GM10248 (cell line): ENCODE measurements at regions not wholly inside any gene's neighbourhood (a gene's known extent, or its start where the extent isn't known, plus 50 kb on each side); places are given as distances from the start of the nearest gene placed in this dataset.

Source experiments
- CTCF ChIA-PET: fragments of 300-600 bp; sonication (Branson Sonifier 250); formaldehyde crosslinking; extraction: SDS; loops from one replicate; lab custom pipeline; 2021; ENCODE audit warnings: antibody characterized with exemption; lab: Yijun Ruan, JAX
- POLR2A ChIA-PET: fragments of 350-650 bp; sonication (Branson Sonifier 250); formaldehyde crosslinking; extraction: SDS; loops from one replicate; lab custom pipeline; 2020; ENCODE audit warnings: antibody characterized with exemption; lab: Yijun Ruan, JAX
- DNase-seq: peaks from one replicate; pipeline ENCODE4 v3.0.0; 2012; ENCODE audit errors: extremely low spot score
- TF ChIP-seq, protein P1 (sequence below): IDR thresholded peaks from 2 replicates; pipeline ENCODE4 v1.5.1; 2012; ENCODE audit warnings: mild to moderate bottlenecking, low read depth; ENCODE audit errors: extremely low read depth, missing control alignments, control extremely low read depth

GRCh38 chr3:66858656-66859381 is 139.3 kb upstream of the KBTBD8 start:
- ChIA-PET POLR2A (no interaction called here), CTCF (no interaction called here)
- no peak for DNase-seq

DNA sequence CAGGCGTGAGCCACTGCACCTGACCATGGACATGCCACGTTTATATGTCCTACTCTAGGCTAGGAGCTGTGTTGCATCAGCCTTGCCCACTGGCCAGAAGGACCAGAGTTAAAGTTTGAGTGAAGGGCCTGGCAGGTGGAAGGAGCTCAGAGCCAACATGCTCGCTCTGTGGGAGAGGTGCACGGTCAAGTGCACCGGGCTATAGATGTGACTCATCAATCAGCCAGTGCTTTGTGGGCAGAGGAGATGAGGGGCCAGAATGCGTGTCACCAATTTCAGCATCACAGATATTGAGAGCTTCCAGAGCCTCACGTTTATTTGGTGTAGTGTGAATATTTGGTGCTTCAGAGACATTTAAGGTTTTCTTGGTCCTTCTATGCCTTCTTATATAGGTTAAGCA is 137.3 kb upstream of the KBTBD8 start:
- ChIA-PET POLR2A (no interaction called here), CTCF (interaction anchor here (1.2 kb wide), 1 partner anchor 10 kb away, joined by 3 read pairs; no protein-coding TSS in a partner anchor)
- DNase-seq, result no peak
- TF ChIP-seq, protein P1, sequence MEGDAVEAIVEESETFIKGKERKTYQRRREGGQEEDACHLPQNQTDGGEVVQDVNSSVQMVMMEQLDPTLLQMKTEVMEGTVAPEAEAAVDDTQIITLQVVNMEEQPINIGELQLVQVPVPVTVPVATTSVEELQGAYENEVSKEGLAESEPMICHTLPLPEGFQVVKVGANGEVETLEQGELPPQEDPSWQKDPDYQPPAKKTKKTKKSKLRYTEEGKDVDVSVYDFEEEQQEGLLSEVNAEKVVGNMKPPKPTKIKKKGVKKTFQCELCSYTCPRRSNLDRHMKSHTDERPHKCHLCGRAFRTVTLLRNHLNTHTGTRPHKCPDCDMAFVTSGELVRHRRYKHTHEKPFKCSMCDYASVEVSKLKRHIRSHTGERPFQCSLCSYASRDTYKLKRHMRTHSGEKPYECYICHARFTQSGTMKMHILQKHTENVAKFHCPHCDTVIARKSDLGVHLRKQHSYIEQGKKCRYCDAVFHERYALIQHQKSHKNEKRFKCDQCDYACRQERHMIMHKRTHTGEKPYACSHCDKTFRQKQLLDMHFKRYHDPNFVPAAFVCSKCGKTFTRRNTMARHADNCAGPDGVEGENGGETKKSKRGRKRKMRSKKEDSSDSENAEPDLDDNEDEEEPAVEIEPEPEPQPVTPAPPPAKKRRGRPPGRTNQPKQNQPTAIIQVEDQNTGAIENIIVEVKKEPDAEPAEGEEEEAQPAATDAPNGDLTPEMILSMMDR, result no peak

More at GRCh38 chr3:66858656-66859381, 139.3 kb upstream of the KBTBD8 start:
- TF ChIP-seq, protein P1, result no peak

- ChIA-PET POLR2A (no interaction called here), CTCF (interaction anchor here (1.1 kb wide), 1 partner anchor 20 kb away, joined by 3 read pairs; no protein-coding TSS in a partner anchor)
- TF ChIP-seq, protein P1, result no peak
- DNase-seq, result no peak
Observed at GRCh38 chr3:66863205-66864111, 134.6 kb upstream of the KBTBD8 start.

DNA sequence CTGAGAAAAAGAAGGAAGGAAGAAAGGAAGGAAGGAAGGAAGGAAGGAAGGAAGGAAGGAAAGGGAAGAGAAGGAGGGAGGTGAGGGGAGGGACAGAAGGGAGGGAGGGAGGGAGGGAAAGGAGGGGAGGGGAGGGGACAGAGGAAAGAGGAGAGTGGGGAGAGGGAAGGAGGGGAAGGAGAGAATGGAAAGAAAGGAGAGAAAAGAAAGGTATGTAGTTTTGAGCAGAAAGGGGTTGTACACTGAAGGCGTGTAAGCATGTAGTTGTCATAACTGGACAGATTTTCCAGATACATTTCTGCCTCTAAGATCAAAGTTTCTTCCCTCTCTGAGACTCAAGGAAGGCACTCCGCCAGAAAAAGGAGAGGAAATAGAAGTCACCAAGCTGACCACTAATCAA is 113.4 kb upstream of the KBTBD8 start:
- DNase-seq, result no peak
- POLR2A ChIA-PET, result no interaction called here
- CTCF ChIA-PET, result no interaction called here
- TF ChIP-seq, protein P1, result no peak

GRCh38 chr3:66885326-66886000 is 112.6 kb upstream of the KBTBD8 start:
- no peak for DNase-seq
- TF ChIP-seq, protein P1, result no peak
- POLR2A ChIA-PET, result no interaction called here
- CTCF ChIA-PET, result no interaction called here
